GM23248 (cell line): ENCODE measurements at regions not wholly inside any gene's neighbourhood (a gene's known extent, or its start where the extent isn't known, plus 50 kb on each side); places are given as distances from the start of the nearest gene placed in this dataset.
"Not testable (repeated sequence)": the region's sequence is repeated elsewhere in the genome, so short reads cannot be mapped to it uniquely, and the experiment has no call there.

Experiments used
- DNase-seq: peaks from one replicate; pipeline ENCODE4 v3.0.0-alpha.2; 2015
- H2AFZ ChIP-seq: fragments of 200-600 bp; sonication (generic); 2 replicates; pipeline ENCODE4 v1.6.1; 2016; ENCODE audit warnings: antibody characterized with exemption
- H3F3A ChIP-seq: fragments of 200-600 bp; sonication (generic); 2 replicates; pipeline ENCODE4 v1.6.1; 2016; ENCODE audit warnings: mild to moderate bottlenecking, antibody characterized with exemption, mixed run types; ENCODE audit not compliant: insufficient read depth
- H3K27ac ChIP-seq: fragments of 200-600 bp; sonication (generic); 2 replicates; pipeline ENCODE4 v1.5.1; 2016; ENCODE audit warnings: mild to moderate bottlenecking
- H3K27me3 ChIP-seq: fragments of 200-600 bp; sonication (generic); replicated peaks from 2 replicates; pipeline ENCODE4 v1.6.1; 2016; ENCODE audit warnings: mild to moderate bottlenecking; ENCODE audit not compliant: insufficient read depth
- H3K36me3 ChIP-seq: fragments of 200-600 bp; sonication (generic); 2 replicates; pipeline ENCODE4 v1.6.1; 2016; ENCODE audit warnings: low read depth, mild to moderate bottlenecking
- H3K4me1 ChIP-seq: fragments of 200-600 bp; sonication (generic); 2 replicates; pipeline ENCODE4 v1.6.1; 2016; ENCODE audit warnings: mild to moderate bottlenecking; ENCODE audit not compliant: insufficient read depth
- H3K4me2 ChIP-seq: fragments of 200-600 bp; sonication (generic); one replicate; pipeline ENCODE4 v1.6.1; 2016; ENCODE audit warnings: mild to moderate bottlenecking; ENCODE audit not compliant: unreplicated experiment
- H3K4me3 ChIP-seq: fragments of 200-600 bp; sonication (generic); 2 replicates; pipeline ENCODE4 v1.5.1; 2016; ENCODE audit warnings: mild to moderate bottlenecking
- H3K79me2 ChIP-seq: fragments of 200-600 bp; sonication (generic); 2 replicates; pipeline ENCODE4 v1.6.1; 2016; ENCODE audit warnings: mild to moderate bottlenecking; ENCODE audit not compliant: insufficient read depth
- H3K9ac ChIP-seq: fragments of 200-600 bp; sonication (generic); 2 replicates; pipeline ENCODE4 v1.6.1; 2016; ENCODE audit warnings: mild to moderate bottlenecking
- H3K9me2 ChIP-seq: fragments of 200-600 bp; sonication (generic); 2 replicates; pipeline ENCODE4 v1.6.1; 2016; ENCODE audit warnings: mixed run types, mild to moderate bottlenecking, moderate library complexity; ENCODE audit not compliant: insufficient read depth
- H3K9me3 ChIP-seq: fragments of 200-600 bp; sonication (generic); one replicate; pipeline ENCODE4 v1.6.1; 2017; ENCODE audit warnings: low read depth
- H4K20me1 ChIP-seq: fragments of 200-600 bp; sonication (generic); 2 replicates; pipeline ENCODE4 v1.6.0; 2016; ENCODE audit not compliant: insufficient read depth
- EZH2 ChIP-seq: fragments of 200-600 bp; sonication (generic); IDR thresholded peaks from 2 replicates; pipeline ENCODE4 v1.6.1; 2018; ENCODE audit warnings: antibody characterized with exemption, mild to moderate bottlenecking; ENCODE audit not compliant: insufficient read depth, poor library complexity, severe bottlenecking
- EZH2phosphoT487 ChIP-seq: fragments of 200-600 bp; sonication (generic); IDR thresholded peaks from 2 replicates; pipeline ENCODE4 v1.6.1; 2018; ENCODE audit warnings: antibody characterized with exemption, moderate library complexity, mild to moderate bottlenecking, low read depth; ENCODE audit not compliant: insufficient read depth
- WGBS, 2 experiments: methylation state at CpG; one replicate each; pipeline ENCODE4 v1.1.6; 2015 to 2017; ENCODE audit warnings: low lambda C conversion rate in 2 of 2, low coverage in 1 of 2; ENCODE audit errors: missing lambda C conversion rate in 2 of 2; 5-methylcytosine and 5-hydroxymethylcytosine counted together
- in situ Hi-C: fragments of 300-500 bp; cut with MboI; formaldehyde crosslinking; loops from 2 replicates; pipeline ENCODE4 v1.15.0; 2020

DNA sequence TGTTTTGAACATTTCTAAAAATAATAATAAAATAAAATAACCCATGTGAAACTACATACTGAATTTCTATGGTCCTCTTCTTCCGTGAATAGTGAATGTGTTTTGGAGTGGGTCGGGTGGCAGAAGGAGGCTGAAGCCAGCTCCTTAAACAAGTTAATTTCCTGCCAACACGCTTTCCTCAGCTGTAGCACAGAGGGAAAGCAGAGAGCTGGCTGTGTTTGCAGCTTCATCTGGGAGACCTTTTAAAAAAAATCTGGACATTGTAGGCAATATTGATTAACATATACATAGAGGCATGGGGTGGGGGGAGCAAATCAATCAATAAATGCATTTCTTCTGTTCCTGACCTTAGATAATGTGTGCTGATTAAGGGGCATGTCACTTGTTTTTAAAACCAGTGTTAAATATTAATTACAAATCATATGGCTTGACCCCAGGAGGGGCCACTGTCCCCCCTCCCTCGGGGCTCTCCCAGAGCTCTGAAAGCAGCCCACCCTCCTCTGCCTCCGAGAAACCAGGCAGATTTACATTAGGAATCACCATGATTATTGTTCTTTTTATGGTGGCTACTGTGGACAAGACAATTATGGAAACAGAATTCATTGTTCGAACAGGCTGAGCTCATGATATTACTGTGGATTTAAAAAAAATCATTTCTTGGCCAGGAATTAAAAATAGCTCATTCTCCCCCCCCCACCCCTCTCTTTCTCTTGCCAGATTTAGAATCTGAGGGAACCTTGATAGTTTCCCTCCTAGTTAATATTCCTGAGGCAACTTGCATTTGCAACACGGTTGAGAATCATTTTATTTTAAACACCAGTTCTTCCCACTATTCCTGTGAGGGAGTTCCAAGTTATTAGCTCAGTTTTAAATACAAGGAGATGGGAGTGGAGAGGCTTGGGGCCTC, 100.5 kb upstream of the CARD11 start:
- DNase-seq = no peak
- in situ Hi-C loops = no loop called here

GRCh38 chr7:3144776-3145125, 101.1 kb upstream of the CARD11 start:
- H3K27me3 ChIP-seq, H3K4me3 ChIP-seq, H3K4me2 ChIP-seq, H4K20me1 ChIP-seq, H3K79me2 ChIP-seq, H3K9me3 ChIP-seq, H3K9ac ChIP-seq, H2AFZ ChIP-seq, in situ Hi-C loops, DNase-seq, H3K4me1 ChIP-seq, H3F3A ChIP-seq, H3K27ac ChIP-seq, H3K9me2 ChIP-seq, H3K36me3 ChIP-seq: not testable (repeated sequence)
- 19 to 35% methylated on average over 6 of the region's 6 CpGs for WGBS, 2 experiments

More for the DNA sequence above, 100.5 kb upstream of the CARD11 start:
- H3K4me1 ChIP-seq = no peaks in the 10 kb centered on the region
- H2AFZ ChIP-seq = no peak overlapping the region
- 16 to 18% methylated on average over 7 of the region's 7 CpGs for WGBS, 2 experiments
- no peaks in the 10 kb centered on the region for H4K20me1 ChIP-seq
- H3K9ac ChIP-seq = no peak overlapping the region
- no peaks in the 10 kb centered on the region for H3F3A ChIP-seq
- H3K27ac ChIP-seq = no peak overlapping the region
- H3K4me3 ChIP-seq = no peak overlapping the region
- H3K36me3 ChIP-seq = no peaks in the 10 kb centered on the region
- no peaks in the 10 kb centered on the region for H3K79me2 ChIP-seq
- no peaks in the 10 kb centered on the region for H3K9me2 ChIP-seq
- no peaks in the 10 kb centered on the region for H3K9me3 ChIP-seq
- no peak for TF ChIP-seq EZH2phosphoT487
- no peak for TF ChIP-seq EZH2
- no peaks in the 10 kb centered on the region for H3K27me3 ChIP-seq
- H3K4me2 ChIP-seq = no peak overlapping the region

- H3K4me2 ChIP-seq = no peak overlapping the region
- DNase-seq = no peak
- no peaks in the 10 kb centered on the region for H3K27me3 ChIP-seq
- no peaks in the 10 kb centered on the region for H3K36me3 ChIP-seq
- H3K4me1 ChIP-seq = no peaks in the 10 kb centered on the region
- in situ Hi-C loops = no loop called here
- H4K20me1 ChIP-seq = no peaks in the 10 kb centered on the region
- no peak overlapping the region for H3K9ac ChIP-seq
- no peaks in the 10 kb centered on the region for H3K9me2 ChIP-seq
- no peak overlapping the region for H2AFZ ChIP-seq
- WGBS, 2 experiments = 70 to 73% methylated on average over 18 of the region's 18 CpGs
- H3K27ac ChIP-seq = no peak overlapping the region
- TF ChIP-seq EZH2phosphoT487 (no peak), EZH2 (no peak)
- H3K9me3 ChIP-seq = no peaks in the 10 kb centered on the region
- H3K4me3 ChIP-seq = no peak overlapping the region
- no peaks in the 10 kb centered on the region for H3K79me2 ChIP-seq
- H3F3A ChIP-seq = no peaks in the 10 kb centered on the region
Observed at GRCh38 chr7:3146571-3147226, 103.0 kb upstream of the CARD11 start.

DNA sequence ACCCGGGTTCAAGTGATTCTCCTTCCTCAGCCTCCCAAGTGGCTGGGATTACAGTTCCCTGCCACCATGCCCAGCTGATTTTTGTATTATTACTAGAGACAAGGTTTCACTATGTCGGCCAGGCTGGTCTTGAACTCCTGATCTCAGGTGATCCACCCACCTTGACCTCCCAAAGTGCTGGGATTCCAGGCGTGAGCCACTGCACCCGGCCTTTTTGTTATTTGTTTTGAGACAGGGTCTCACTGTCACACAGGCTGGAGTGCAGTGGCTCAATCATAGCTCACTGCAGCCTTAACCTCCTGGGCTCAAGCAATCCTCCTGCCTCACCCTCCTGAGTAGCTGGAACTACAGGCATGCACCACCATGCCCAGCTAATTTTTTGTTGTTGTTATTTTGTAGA, 104.8 kb upstream of the CARD11 start:
- 45 to 48% methylated on average over 4 of the region's 4 CpGs for WGBS, 2 experiments
- H3K27ac ChIP-seq, H3K36me3 ChIP-seq, H3K4me2 ChIP-seq, H3K9ac ChIP-seq, H4K20me1 ChIP-seq, H3K79me2 ChIP-seq, H3F3A ChIP-seq, H3K4me3 ChIP-seq, DNase-seq, H3K9me2 ChIP-seq, in situ Hi-C loops, H2AFZ ChIP-seq, H3K27me3 ChIP-seq, H3K9me3 ChIP-seq, H3K4me1 ChIP-seq: not testable (repeated sequence)
